Left lung (tissue), 4 donors: ENCODE measurements at regions not wholly inside any gene's neighbourhood (a gene's known extent, or its start where the extent isn't known, plus 50 kb on each side); places are given as distances from the start of the nearest gene placed in this dataset.

ENCODE experiments used
- ATAC-seq: fragments of 200-7000 bp; cut with Tn5 transposase; one replicate; pipeline ENCODE4 v1.9.1; 2020; ENCODE audit warnings: moderate library complexity
- DNase-seq, 4 donors: peaks; one replicate each; pipeline ENCODE4 v3.0.0-alpha.2; 2013 to 2020
- H3K27ac ChIP-seq, 2 donors: fragments of 200-600 bp; sonication (generic) in 1 of 2; one replicate each; pipeline versions ENCODE4 v1.5.0 to v1.8.0; 2020 to 2021
- H3K27me3 ChIP-seq, 2 donors: fragments of 200-600 bp; sonication (generic) in 1 of 2; one replicate each; pipeline versions ENCODE4 v1.5.0 to v1.8.0; 2020 to 2021
- H3K36me3 ChIP-seq, 2 donors: fragments of 200-600 bp; sonication (generic) in 1 of 2; one replicate each; pipeline versions ENCODE4 v1.5.0 to v1.8.0; 2020 to 2021
- H3K4me1 ChIP-seq, 2 donors: fragments of 200-600 bp; one replicate each; pipeline ENCODE4 v1.8.0; 2021
- H3K4me3 ChIP-seq, 2 donors: fragments of 200-600 bp; sonication (generic) in 1 of 2; one replicate each; pipeline versions ENCODE4 v1.5.0 to v1.8.0; 2020 to 2021; ENCODE audit warnings: mild to moderate bottlenecking in 1 of 2
- H3K9me3 ChIP-seq, 2 donors: fragments of 200-600 bp; sonication (generic) in 1 of 2; one replicate each; pipeline versions ENCODE4 v1.5.0 to v1.8.0; 2020 to 2021
- CTCF ChIP-seq, 2 donors: fragments of 200-600 bp; sonication (generic) in 1 of 2; IDR thresholded peaks; one replicate each; pipeline versions ENCODE4 v1.5.0 to v1.8.0; 2021; ENCODE audit warnings: antibody characterized with exemption in 2 of 2
- intact Hi-C, 2 donors: fragments of 100-400 bp; cut with DNase I; formaldehyde crosslinking; loops; one replicate each; pipeline versions ENCODE4 v1.11.2 to v1.14.2; 2022
- donor health status: DM: no; HTN: yes; CAD: no.
- donor health status: DM: no; HTN: no; CAD: no.

DNA sequence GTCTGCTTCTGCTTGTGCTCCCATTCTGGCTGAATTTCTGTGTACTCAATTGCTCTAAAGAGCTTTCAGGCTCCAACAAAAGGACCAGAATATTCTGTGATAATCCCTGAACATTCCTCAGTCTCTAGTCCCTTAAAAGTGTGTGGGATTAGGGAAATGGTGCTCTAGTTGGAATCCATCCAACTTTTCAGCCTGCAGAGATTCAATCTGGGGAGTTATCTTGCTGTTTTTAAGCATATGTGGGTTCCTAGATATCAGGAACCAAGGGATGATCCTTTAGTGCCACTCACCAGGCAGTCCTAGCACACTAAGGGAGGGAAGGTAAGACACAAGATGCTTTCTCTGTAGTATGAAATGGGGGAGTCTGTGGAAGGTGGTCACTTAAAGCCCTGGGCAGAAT lies 140.3 kb upstream of the SLC1A4 start:
- no peak for ATAC-seq
- intact Hi-C loops = no loop called here

GRCh38 chr2:64850642-64851041 lies 138.6 kb upstream of the SLC1A4 start:
- no peak for TF ChIP-seq CTCF (IDR thresholded peaks at IDR 0.05)
- peak; percentile 44 for ATAC-seq
- H3K27me3 ChIP-seq = no peaks in the 10 kb centered on the region
- H3K9me3 ChIP-seq = no peaks in the 10 kb centered on the region
- no peak overlapping the region for H3K4me3 ChIP-seq
- peaks cover 7 to 71% of the 10 kb centered on the region in 2 donors for H3K4me1 ChIP-seq
- DNase-seq = no peak
- peak overlapping the region in 1 of 2 donors; percentile 95 for H3K27ac ChIP-seq
- H3K36me3 ChIP-seq = no peaks in the 10 kb centered on the region
- intact Hi-C loops = no loop called here

More for the DNA sequence above, 140.3 kb upstream of the SLC1A4 start:
- Histone ChIP-seq H3K36me3 (no peaks in the 10 kb centered on the region), H3K27ac (no peak overlapping the region), H3K4me3 (no peak overlapping the region), H3K4me1 (peaks cover 7 to 61% of the 10 kb centered on the region in 2 donors), H3K9me3 (no peaks in the 10 kb centered on the region), H3K27me3 (no peaks in the 10 kb centered on the region)
- no peak for TF ChIP-seq CTCF (IDR thresholded peaks at IDR 0.05)
- DNase-seq = no peak

GRCh38 chr2:64852771-64853241 lies 136.4 kb upstream of the SLC1A4 start:
- Histone ChIP-seq H3K4me1 (peaks cover 5 to 69% of the 10 kb centered on the region in 2 donors), H3K36me3 (no peaks in the 10 kb centered on the region), H3K4me3 (no peak overlapping the region), H3K27ac (peak overlapping the region; percentile 41 to 95), H3K27me3 (no peaks in the 10 kb centered on the region), H3K9me3 (no peaks in the 10 kb centered on the region)
- no peak for DNase-seq
- ATAC-seq = peak; percentile 56
- TF ChIP-seq CTCF (IDR thresholded peaks at IDR 0.05) = no peak
- intact Hi-C loops = no loop called here

DNA sequence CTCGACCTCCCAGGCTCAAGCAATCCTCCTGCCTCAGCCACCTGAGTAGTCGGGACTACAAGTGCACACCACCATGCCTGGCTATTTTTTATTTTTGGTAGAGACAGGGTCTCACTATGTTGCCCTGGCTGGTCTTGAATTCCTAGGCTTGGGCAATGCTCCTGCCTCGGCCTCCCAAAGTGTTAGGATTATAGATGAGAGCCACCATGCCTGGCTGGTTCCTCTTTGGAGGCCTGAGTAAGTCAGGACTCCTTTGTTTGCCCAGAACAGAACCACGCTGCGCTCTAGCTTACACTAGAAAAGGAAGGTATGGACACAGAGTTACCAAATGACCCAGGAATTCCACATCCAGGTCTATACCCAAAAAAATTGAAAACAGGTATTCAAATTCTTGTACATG lies 135.9 kb upstream of the SLC1A4 start:
- Histone ChIP-seq H3K36me3 (no peaks in the 10 kb centered on the region), H3K27ac (peak overlapping the region; percentile 41 to 95), H3K9me3 (no peaks in the 10 kb centered on the region), H3K4me1 (peaks cover 10 to 74% of the 10 kb centered on the region in 2 donors), H3K27me3 (no peaks in the 10 kb centered on the region), H3K4me3 (no peak overlapping the region)
- no peak for TF ChIP-seq CTCF (IDR thresholded peaks at IDR 0.05)
- intact Hi-C loops = no loop called here
- DNase-seq (no peak), ATAC-seq (no peak)

- intact Hi-C loops = no loop called here
- no peak for TF ChIP-seq CTCF (IDR thresholded peaks at IDR 0.05)
- H3K36me3 ChIP-seq = no peaks in the 10 kb centered on the region
- no peaks in the 10 kb centered on the region for H3K9me3 ChIP-seq
- ATAC-seq (peak; percentile 25), DNase-seq (no peak)
- no peaks in the 10 kb centered on the region for H3K27me3 ChIP-seq
- H3K4me3 ChIP-seq = no peak overlapping the region
- peaks cover 10 to 80% of the 10 kb centered on the region in 2 donors for H3K4me1 ChIP-seq
- H3K27ac ChIP-seq = peak overlapping the region; percentile 41 to 95
These were observed 135.3 kb upstream of the SLC1A4 start for GRCh38 chr2:64853894-64854293.
